H1 (cell line): ENCODE measurements at regions not wholly inside any gene's neighbourhood (a gene's known extent, or its start where the extent isn't known, plus 50 kb on each side); places are given as distances from the start of the nearest gene placed in this dataset.

Experiments used
- BRCA1 ChIP-seq: IDR thresholded peaks from 2 replicates; pipeline ENCODE4 v1.6.1; 2012; ENCODE audit warnings: low read depth, low read length, improper control_type of control experiment
- CBX5 ChIP-seq: fragments of 300-800, 300-1000 bp; sonication (generic); IDR thresholded peaks from 2 replicates; pipeline ENCODE4 v1.7.1; 2016; ENCODE audit warnings: antibody characterized with exemption, low read length, low read depth
- CEBPB ChIP-seq: IDR thresholded peaks from 2 replicates; pipeline ENCODE4 v1.6.1; 2012; ENCODE audit warnings: low read depth, low read length
- EZH2 ChIP-seq: fragments of 200-600 bp; sonication (generic); IDR thresholded peaks from 2 replicates; pipeline ENCODE4 v1.7.1; 2012; ENCODE audit warnings: low read depth, mild to moderate bottlenecking, moderate library complexity, low read length, inconsistent platforms; ENCODE audit not compliant: severe bottlenecking
- GTF2F1 ChIP-seq: IDR thresholded peaks from 2 replicates; pipeline ENCODE4 v1.6.1; 2012; ENCODE audit warnings: low read depth, low read length, improper control_type of control experiment, borderline replicate concordance
- HDAC6 ChIP-seq: IDR thresholded peaks from one replicate; pipeline ENCODE4 v1.7.1; 2012; ENCODE audit warnings: low read depth, mild to moderate bottlenecking, inconsistent platforms, low read length, moderate library complexity
- NRF1 ChIP-seq: IDR thresholded peaks from 2 replicates; pipeline ENCODE4 v1.6.1; 2011; ENCODE audit warnings: mild to moderate bottlenecking, low read depth, low read length, improper control_type of control experiment
- POLR2A ChIP-seq, 2 experiments: IDR thresholded peaks; 1 replicate in 1 of 2; 2 replicates in 1 of 2; pipeline ENCODE4 v1.6.1; 2011; ENCODE audit warnings: low read depth in 2 of 2, low read length in 2 of 2, mild to moderate bottlenecking in 2 of 2; ENCODE audit errors: control extremely low read depth in 1 of 2
- POLR2AphosphoS5 ChIP-seq: IDR thresholded peaks from 2 replicates; pipeline ENCODE4 v1.6.1; 2011; ENCODE audit warnings: low read depth, low read length
- SIN3A ChIP-seq, 2 experiments: IDR thresholded peaks in 1 of 2; conservative IDR thresholded peaks in 1 of 2; 2 replicates each; pipeline ENCODE4 v1.6.1; 2011 to 2012; ENCODE audit warnings: low read length in 2 of 2, improper control_type of control experiment in 1 of 2, low read depth in 1 of 2, mild to moderate bottlenecking in 1 of 2
- ZNF274 ChIP-seq: IDR thresholded peaks from 2 replicates; pipeline ENCODE4 v1.7.0; 2012; ENCODE audit warnings: low read length, borderline replicate concordance; ENCODE audit errors: extremely low read depth
- TF ChIP-seq, protein P1 (sequence below), 3 experiments: IDR thresholded peaks; 1 replicate in 2 of 3; 2 replicates in 1 of 3; pipeline versions ENCODE4 v1.5.1 to v1.6.1; 2011; ENCODE audit warnings: low read length in 3 of 3, mild to moderate bottlenecking in 3 of 3, inconsistent platforms in 2 of 3, low read depth in 1 of 3, moderate library complexity in 1 of 3; ENCODE audit not compliant: insufficient read depth in 1 of 3; ENCODE audit errors: control extremely low read depth in 1 of 3
- TF ChIP-seq, protein P2 (sequence below): IDR thresholded peaks from 2 replicates; pipeline ENCODE4 v1.6.1; 2012; ENCODE audit warnings: inconsistent platforms
- TF ChIP-seq, protein P3 (sequence below): IDR thresholded peaks from 2 replicates; pipeline ENCODE4 v1.6.1; 2011; ENCODE audit warnings: low read length, improper control_type of control experiment

DNA sequence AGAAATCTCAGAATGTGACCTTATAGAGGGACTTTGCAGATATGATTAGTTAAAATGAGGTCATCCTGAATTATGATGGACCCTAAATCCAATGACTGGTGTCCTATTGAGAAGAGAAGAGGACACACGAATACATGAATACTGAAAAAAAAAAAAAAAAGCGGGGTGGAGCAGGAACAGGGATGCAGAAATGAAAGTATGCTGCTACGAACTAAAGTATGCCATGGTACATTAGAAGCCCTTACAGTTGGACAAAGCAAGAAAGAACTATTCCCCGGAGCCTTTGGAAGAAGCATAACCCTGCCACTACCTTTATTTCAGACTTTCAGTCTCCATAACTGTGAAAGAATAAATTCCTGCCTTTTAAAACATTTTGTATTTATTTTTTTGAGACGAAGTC, 557.9 kb upstream of the NCAM2 start:
- TF ChIP-seq EZH2 (no peak), SIN3A (conservative IDR thresholded peaks at IDR 0.05 in 1 of 2, IDR thresholded peaks at IDR 0.05 in 1 of 2; ENCODE audit: low read depth in 1 of 2, low read length in 2 of 2) (no peak), HDAC6 (no peak), POLR2AphosphoS5 (no peak), BRCA1 (no peak), ZNF274 (no peak), CEBPB (no peak), CBX5 (no peak), NRF1 (no peak), GTF2F1 (no peak), POLR2A (IDR thresholded peaks at IDR 0.05; ENCODE audit: control extremely low read depth in 1 of 2, low read depth in 2 of 2, low read length in 2 of 2) (no peak)
- TF ChIP-seq, protein P1, sequence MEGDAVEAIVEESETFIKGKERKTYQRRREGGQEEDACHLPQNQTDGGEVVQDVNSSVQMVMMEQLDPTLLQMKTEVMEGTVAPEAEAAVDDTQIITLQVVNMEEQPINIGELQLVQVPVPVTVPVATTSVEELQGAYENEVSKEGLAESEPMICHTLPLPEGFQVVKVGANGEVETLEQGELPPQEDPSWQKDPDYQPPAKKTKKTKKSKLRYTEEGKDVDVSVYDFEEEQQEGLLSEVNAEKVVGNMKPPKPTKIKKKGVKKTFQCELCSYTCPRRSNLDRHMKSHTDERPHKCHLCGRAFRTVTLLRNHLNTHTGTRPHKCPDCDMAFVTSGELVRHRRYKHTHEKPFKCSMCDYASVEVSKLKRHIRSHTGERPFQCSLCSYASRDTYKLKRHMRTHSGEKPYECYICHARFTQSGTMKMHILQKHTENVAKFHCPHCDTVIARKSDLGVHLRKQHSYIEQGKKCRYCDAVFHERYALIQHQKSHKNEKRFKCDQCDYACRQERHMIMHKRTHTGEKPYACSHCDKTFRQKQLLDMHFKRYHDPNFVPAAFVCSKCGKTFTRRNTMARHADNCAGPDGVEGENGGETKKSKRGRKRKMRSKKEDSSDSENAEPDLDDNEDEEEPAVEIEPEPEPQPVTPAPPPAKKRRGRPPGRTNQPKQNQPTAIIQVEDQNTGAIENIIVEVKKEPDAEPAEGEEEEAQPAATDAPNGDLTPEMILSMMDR (IDR thresholded peaks at IDR 0.05; ENCODE audit: control extremely low read depth in 1 of 3, insufficient read depth in 1 of 3, low read depth in 1 of 3, low read length in 3 of 3) = no peak
- TF ChIP-seq, protein P2, sequence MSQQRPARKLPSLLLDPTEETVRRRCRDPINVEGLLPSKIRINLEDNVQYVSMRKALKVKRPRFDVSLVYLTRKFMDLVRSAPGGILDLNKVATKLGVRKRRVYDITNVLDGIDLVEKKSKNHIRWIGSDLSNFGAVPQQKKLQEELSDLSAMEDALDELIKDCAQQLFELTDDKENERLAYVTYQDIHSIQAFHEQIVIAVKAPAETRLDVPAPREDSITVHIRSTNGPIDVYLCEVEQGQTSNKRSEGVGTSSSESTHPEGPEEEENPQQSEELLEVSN = no peak
- TF ChIP-seq, protein P3, sequence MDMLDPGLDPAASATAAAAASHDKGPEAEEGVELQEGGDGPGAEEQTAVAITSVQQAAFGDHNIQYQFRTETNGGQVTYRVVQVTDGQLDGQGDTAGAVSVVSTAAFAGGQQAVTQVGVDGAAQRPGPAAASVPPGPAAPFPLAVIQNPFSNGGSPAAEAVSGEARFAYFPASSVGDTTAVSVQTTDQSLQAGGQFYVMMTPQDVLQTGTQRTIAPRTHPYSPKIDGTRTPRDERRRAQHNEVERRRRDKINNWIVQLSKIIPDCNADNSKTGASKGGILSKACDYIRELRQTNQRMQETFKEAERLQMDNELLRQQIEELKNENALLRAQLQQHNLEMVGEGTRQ = no peak
